PC-9 (cell line): ENCODE measurements at regions not wholly inside any gene's neighbourhood (a gene's known extent, or its start where the extent isn't known, plus 50 kb on each side); places are given as distances from the start of the nearest gene placed in this dataset.

Experiments
- EZH2 ChIP-seq: fragments of 200-600 bp; sonication (generic); IDR thresholded peaks from 2 replicates; pipeline ENCODE4 v1.8.0; 2017; ENCODE audit warnings: antibody characterized with exemption, low read depth
- TF ChIP-seq, protein P1 (sequence below): fragments of 200-600 bp; sonication (generic); conservative IDR thresholded peaks from 2 replicates; pipeline ENCODE4 v1.6.1; 2017; ENCODE audit warnings: mixed run types, antibody characterized with exemption, mild to moderate bottlenecking, moderate library complexity

DNA sequence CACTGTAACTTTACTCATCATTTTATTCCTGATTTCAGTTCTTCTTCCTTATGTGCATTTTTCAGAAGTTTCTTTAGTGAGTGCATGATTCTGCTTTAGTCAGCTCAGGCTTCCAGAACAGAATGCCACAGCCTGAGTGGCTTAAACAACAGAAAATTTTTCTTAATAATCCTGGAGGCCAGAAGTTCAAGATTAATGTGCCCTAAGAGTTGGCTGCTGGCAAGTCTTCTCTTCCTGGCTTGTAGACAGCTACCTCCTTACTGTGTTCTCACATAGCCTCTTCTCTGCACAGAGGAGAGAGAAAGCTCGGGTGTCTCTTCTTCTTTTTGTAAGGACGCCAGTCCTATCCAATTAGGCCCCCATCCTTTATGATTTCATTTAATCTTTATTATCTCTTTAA lies 443.1 kb upstream of the RGS17 start:
- TF ChIP-seq, protein P1, sequence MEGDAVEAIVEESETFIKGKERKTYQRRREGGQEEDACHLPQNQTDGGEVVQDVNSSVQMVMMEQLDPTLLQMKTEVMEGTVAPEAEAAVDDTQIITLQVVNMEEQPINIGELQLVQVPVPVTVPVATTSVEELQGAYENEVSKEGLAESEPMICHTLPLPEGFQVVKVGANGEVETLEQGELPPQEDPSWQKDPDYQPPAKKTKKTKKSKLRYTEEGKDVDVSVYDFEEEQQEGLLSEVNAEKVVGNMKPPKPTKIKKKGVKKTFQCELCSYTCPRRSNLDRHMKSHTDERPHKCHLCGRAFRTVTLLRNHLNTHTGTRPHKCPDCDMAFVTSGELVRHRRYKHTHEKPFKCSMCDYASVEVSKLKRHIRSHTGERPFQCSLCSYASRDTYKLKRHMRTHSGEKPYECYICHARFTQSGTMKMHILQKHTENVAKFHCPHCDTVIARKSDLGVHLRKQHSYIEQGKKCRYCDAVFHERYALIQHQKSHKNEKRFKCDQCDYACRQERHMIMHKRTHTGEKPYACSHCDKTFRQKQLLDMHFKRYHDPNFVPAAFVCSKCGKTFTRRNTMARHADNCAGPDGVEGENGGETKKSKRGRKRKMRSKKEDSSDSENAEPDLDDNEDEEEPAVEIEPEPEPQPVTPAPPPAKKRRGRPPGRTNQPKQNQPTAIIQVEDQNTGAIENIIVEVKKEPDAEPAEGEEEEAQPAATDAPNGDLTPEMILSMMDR: no peak
- no peak for TF ChIP-seq EZH2
